ENCODE measurements at regions not wholly inside any gene's neighbourhood (a gene's known extent, or its start where the extent isn't known, plus 50 kb on each side); places are given as distances from the start of the nearest gene placed in this dataset.

GRCh38 chr4:55028196-55028595, 97.2 kb downstream of the KDR start:
- TF ChIP-seq CTCF (IDR thresholded peaks at IDR 0.05; ENCODE audit: low read length) (no peak), EZH2 (IDR thresholded peaks at IDR 0.05; ENCODE audit: borderline replicate concordance, low read length) (no peak)
